ENCODE measurements at regions not wholly inside any gene's neighbourhood (a gene's known extent, or its start where the extent isn't known, plus 50 kb on each side); places are given as distances from the start of the nearest gene placed in this dataset.
"Not testable (repeated sequence)": the region's sequence is repeated elsewhere in the genome, so short reads cannot be mapped to it uniquely, and the experiment has no call there.

DNA sequence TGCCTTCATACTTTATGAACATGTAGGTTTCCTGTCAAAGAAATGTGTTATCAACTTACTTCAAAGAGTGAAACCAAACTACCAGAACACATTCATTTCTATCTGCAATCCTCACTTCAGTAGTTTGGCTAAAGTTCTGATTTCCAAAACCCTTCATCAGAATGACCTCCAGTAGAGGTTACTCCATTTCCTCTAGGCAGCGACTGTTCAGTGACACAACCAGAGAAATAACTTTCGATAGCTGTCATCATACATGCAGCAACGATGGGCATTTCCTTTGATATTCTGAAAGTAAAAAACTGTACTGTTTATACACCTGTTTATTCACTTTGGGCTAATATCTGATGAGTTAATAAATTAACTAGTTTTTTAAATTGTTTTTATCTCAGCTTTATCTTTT lies 532.5 kb upstream of the IZUMO3 start:
- ATAC-seq (no peak), DNase-seq (no peak)
- H3K36me3 ChIP-seq (ENCODE audit: insufficient read depth in 1 of 2, low read depth in 1 of 2), result no peaks in the 10 kb centered on the region
- no peak overlapping the region for H3K4me3 ChIP-seq
- TF ChIP-seq, protein P1, sequence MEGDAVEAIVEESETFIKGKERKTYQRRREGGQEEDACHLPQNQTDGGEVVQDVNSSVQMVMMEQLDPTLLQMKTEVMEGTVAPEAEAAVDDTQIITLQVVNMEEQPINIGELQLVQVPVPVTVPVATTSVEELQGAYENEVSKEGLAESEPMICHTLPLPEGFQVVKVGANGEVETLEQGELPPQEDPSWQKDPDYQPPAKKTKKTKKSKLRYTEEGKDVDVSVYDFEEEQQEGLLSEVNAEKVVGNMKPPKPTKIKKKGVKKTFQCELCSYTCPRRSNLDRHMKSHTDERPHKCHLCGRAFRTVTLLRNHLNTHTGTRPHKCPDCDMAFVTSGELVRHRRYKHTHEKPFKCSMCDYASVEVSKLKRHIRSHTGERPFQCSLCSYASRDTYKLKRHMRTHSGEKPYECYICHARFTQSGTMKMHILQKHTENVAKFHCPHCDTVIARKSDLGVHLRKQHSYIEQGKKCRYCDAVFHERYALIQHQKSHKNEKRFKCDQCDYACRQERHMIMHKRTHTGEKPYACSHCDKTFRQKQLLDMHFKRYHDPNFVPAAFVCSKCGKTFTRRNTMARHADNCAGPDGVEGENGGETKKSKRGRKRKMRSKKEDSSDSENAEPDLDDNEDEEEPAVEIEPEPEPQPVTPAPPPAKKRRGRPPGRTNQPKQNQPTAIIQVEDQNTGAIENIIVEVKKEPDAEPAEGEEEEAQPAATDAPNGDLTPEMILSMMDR (IDR thresholded peaks at IDR 0.05), result no peak
- WGBS, 3 donors, result 77 to 82% (median 78%) methylated on average over 3 of the region's 3 CpGs
- intact Hi-C loops (cut with DNase I), result no loop called here
- H3K27ac ChIP-seq, result no peak overlapping the region
- no peaks in the 10 kb centered on the region for H3K4me1 ChIP-seq
- H3K9me3 ChIP-seq, result no peaks in the 10 kb centered on the region
- no peaks in the 10 kb centered on the region for H3K27me3 ChIP-seq (ENCODE audit: insufficient read depth in 3 of 3, low read length in 2 of 3)

DNA sequence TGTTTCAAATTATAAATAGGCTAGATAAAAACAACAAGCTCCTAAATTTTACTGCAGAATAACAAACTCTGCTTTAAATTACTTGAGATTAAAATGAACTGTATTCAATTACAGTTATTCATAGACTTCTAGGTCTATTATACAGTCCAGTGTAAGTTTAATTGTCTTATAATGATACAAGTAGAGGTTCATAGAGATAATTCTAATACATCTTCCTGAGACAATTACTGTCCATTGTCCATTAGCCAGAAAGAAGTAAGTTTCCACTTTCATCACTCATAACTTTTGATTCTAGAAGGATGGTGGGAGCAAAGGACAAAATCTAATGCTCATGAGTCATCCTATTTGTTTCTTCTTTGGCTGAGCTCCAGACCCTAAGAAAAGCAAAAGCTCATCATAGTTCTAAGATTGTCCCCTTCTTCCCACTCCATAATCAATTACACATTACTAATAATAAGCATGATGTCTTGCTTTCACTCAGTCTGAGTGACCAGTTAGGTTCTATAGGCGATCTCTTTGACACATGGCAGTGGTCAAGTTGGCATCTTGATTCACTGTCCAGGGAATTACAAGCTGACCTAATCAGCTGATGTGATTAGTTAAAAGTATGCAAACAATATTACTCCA lies 502.5 kb upstream of the IZUMO3 start:
- TF ChIP-seq, protein P1 (IDR thresholded peaks at IDR 0.05), result no peak
- H3K4me3 ChIP-seq, result no peak overlapping the region
- whole genome bisulfite sequencing, 3 donors, result 69 to 91% (median 76%) methylated on average over 1 of the region's 1 CpG
- no peaks in the 10 kb centered on the region for H3K36me3 ChIP-seq (ENCODE audit: insufficient read depth in 1 of 2, low read depth in 1 of 2)
- ATAC-seq (no peak), DNase-seq (no peak)
- H3K9me3 ChIP-seq, result no peaks in the 10 kb centered on the region
- H3K27ac ChIP-seq, result no peak overlapping the region
- H3K4me1 ChIP-seq, result no peaks in the 10 kb centered on the region
- intact Hi-C loops (cut with DNase I), result no loop called here
- H3K27me3 ChIP-seq (ENCODE audit: insufficient read depth in 3 of 3, low read length in 2 of 3), result no peaks in the 10 kb centered on the region

DNA sequence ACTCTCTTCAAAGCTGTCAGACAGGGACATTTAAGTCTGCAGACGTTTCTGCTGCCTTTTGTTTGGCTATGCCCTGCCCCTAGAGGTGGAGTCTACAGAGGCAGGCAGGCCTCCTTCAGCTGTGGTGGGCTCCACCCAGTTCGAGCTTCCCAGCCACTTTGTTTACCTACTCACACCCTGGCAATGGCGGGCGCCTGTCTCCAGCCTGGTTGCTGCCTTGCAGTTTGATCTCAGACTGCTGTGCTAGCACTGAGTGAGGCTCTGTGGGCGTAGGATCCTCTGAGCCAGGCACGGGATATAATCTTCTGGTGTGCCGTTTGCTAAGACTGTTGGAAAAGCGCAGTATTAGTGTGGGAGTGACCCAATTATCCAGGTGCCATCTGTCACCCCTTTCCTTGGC lies 499.8 kb upstream of the IZUMO3 start:
- H3K36me3 ChIP-seq (ENCODE audit: insufficient read depth in 1 of 2, low read depth in 1 of 2); intact Hi-C loops (cut with DNase I); H3K27me3 ChIP-seq (ENCODE audit: insufficient read depth in 3 of 3, low read length in 2 of 3); ATAC-seq; H3K4me1 ChIP-seq; H3K27ac ChIP-seq; H3K4me3 ChIP-seq; DNase-seq; H3K9me3 ChIP-seq: not testable (repeated sequence)
- 77 to 82% (median 78%) methylated on average over 8 of the region's 8 CpGs for WGBS, 3 donors

GRCh38 chr9:25029743-25030142 lies 484.0 kb upstream of the IZUMO3 start:
- TF ChIP-seq, protein P1 (IDR thresholded peaks at IDR 0.05), result no peak
- no peak for DNase-seq
- Histone ChIP-seq H3K9me3 (no peaks in the 10 kb centered on the region), H3K27ac (no peak overlapping the region), H3K4me3 (no peak overlapping the region), H3K36me3 (ENCODE audit: insufficient read depth in 1 of 2, low read depth in 1 of 2) (no peaks in the 10 kb centered on the region), H3K27me3 (ENCODE audit: insufficient read depth in 3 of 3, low read length in 2 of 3) (no peaks in the 10 kb centered on the region), H3K4me1 (no peaks in the 10 kb centered on the region)
- intact Hi-C loops (cut with DNase I), result no loop called here
- no peak for ATAC-seq
- WGBS, 3 donors, result 91 to 96% (median 92%) methylated on average over 2 of the region's 2 CpGs

GRCh38 chr9:25025686-25026085 lies 480.0 kb upstream of the IZUMO3 start:
- DNase-seq (no peak), ATAC-seq (no peak)
- 82 to 83% (median 83%) methylated on average over 9 of the region's 9 CpGs for WGBS, 3 donors
- H3K4me1 ChIP-seq, result no peaks in the 10 kb centered on the region
- TF ChIP-seq, protein P1 (IDR thresholded peaks at IDR 0.05), result no peak
- H3K4me3 ChIP-seq, result no peak overlapping the region
- H3K9me3 ChIP-seq, result peaks cover 8% of the 10 kb centered on the region
- H3K36me3 ChIP-seq (ENCODE audit: insufficient read depth in 1 of 2, low read depth in 1 of 2), result no peaks in the 10 kb centered on the region
- no peak overlapping the region for H3K27ac ChIP-seq
- intact Hi-C loops (cut with DNase I), result no loop called here
- H3K27me3 ChIP-seq (ENCODE audit: insufficient read depth in 3 of 3, low read length in 2 of 3), result no peaks in the 10 kb centered on the region

All from psoas muscle (tissue), 7 donors.